ENCODE measurements at regions not wholly inside any gene's neighbourhood (a gene's known extent, or its start where the extent isn't known, plus 50 kb on each side); places are given as distances from the start of the nearest gene placed in this dataset.

DNA sequence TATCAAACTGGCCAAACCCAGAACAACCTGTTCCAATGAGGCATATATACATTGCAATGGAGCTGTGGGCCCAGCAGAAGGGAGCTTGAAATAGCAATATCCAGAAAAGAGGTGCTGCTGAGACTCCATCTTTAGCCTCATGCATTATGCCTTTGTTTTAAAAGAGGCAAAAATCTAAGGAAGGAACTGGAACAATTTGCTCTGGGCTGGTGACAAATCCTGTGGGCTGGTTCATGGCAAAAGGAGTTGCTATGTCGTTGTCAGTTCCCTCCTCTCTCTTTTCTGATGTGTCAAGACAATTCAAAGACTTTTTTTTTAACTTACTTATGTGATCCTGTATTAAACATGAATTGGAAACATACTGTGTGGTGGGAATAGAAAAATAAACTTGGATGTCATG lies 124.2 kb upstream of the FSHR start:
- no peaks in the 10 kb centered on the region for H3K27me3 Mint-ChIP-seq
- POLR2A ChIA-PET, result no interaction called here
- CTCF ChIA-PET, result no interaction called here
- intact Hi-C loops (cut with micrococcal nuclease), result no loop called here
- H3K27ac Mint-ChIP-seq, result no peak overlapping the region
- peaks cover 12% of the 10 kb centered on the region for H3K9me3 Mint-ChIP-seq
- no peak for DNase-seq
- no peak overlapping the region for H3K4me3 Mint-ChIP-seq
- no peaks in the 10 kb centered on the region for H3K4me1 Mint-ChIP-seq (ENCODE audit: low read depth)
- H3K36me3 Mint-ChIP-seq, result no peaks in the 10 kb centered on the region

DNA sequence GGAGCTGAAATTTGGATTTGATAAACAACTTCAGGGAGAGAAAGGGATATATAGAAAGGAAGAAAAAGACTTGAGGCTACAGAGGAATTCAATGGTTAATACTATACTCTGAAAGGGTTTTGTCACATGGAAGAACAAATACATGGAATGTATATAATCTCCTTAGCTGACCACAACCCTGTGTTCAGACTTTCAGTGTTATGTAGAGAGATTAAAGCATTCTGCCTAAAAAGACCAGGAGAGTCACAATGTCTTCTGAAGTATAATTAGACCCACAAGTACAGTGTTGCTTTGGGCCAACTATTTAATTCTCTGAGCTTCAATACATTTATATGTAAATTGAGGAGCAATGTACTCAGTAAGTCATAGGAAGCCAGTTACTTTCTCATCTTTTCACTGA lies 123.8 kb upstream of the FSHR start:
- H3K27ac Mint-ChIP-seq, result no peak overlapping the region
- H3K4me1 Mint-ChIP-seq (ENCODE audit: low read depth), result no peaks in the 10 kb centered on the region
- no peaks in the 10 kb centered on the region for H3K27me3 Mint-ChIP-seq
- H3K9me3 Mint-ChIP-seq, result peaks cover 12% of the 10 kb centered on the region
- DNase-seq, result no peak
- ChIA-PET CTCF (no interaction called here), POLR2A (no interaction called here)
- no peaks in the 10 kb centered on the region for H3K36me3 Mint-ChIP-seq
- no peak overlapping the region for H3K4me3 Mint-ChIP-seq
- intact Hi-C loops (cut with micrococcal nuclease), result no loop called here

DNA sequence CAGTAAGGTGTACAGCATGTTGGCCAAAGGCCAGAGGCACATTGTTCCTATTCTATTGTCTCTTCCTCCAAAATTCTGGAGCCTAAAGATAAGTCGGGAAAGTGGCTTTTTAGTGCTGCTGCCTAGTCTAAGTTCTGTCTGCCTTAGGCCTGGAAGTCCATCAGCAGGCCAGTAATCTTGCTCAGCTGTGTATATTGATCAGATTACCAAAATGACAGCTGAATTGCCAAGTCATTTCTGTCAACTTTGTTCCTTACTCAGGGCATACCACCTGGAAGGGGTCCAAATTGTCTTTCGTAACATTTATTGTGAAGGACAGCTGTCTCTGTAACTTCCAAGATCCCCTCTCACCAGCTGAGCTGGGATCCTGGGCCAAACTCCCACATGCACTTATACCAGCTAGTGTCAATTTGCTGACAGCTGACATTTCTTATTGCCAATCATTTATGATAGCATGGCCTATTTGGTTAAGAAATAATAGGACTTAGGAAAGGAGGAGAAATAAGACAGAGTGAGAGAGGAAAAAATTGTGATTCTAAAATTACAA lies 116.8 kb upstream of the FSHR start:
- ChIA-PET CTCF (no interaction called here), POLR2A (no interaction called here)
- H3K4me1 Mint-ChIP-seq (ENCODE audit: low read depth), result no peaks in the 10 kb centered on the region
- no peaks in the 10 kb centered on the region for H3K36me3 Mint-ChIP-seq
- no peak overlapping the region for H3K4me3 Mint-ChIP-seq
- H3K27me3 Mint-ChIP-seq, result no peaks in the 10 kb centered on the region
- no peak for DNase-seq
- H3K9me3 Mint-ChIP-seq, result no peaks in the 10 kb centered on the region
- intact Hi-C loops (cut with micrococcal nuclease), result no loop called here
- no peak overlapping the region for H3K27ac Mint-ChIP-seq

DNA sequence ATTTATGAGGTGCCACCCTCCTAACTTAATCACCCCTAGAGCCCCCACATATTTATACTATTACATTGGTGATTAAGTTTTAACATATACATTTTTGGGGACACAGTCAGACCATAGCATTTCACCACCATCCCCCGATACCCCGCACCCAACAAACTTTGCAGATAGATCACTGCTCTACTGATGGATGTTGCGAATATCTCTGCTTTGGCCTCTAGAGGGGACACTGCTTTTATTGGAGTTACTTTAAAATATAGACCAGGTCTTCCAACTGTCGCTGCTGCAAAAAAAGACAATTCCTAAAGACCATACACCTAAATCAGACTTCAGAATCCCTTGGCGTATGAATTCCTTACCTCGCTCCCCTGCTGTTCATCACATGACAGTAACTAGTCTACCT lies 115.8 kb upstream of the FSHR start:
- Mint-ChIP-seq H3K4me1 (ENCODE audit: low read depth) (no peaks in the 10 kb centered on the region), H3K27me3 (no peaks in the 10 kb centered on the region), H3K36me3 (no peaks in the 10 kb centered on the region), H3K27ac (no peak overlapping the region), H3K9me3 (no peaks in the 10 kb centered on the region), H3K4me3 (no peak overlapping the region)
- CTCF ChIA-PET, result no interaction called here
- POLR2A ChIA-PET, result no interaction called here
- no peak for DNase-seq
- intact Hi-C loops (cut with micrococcal nuclease), result no loop called here

DNA sequence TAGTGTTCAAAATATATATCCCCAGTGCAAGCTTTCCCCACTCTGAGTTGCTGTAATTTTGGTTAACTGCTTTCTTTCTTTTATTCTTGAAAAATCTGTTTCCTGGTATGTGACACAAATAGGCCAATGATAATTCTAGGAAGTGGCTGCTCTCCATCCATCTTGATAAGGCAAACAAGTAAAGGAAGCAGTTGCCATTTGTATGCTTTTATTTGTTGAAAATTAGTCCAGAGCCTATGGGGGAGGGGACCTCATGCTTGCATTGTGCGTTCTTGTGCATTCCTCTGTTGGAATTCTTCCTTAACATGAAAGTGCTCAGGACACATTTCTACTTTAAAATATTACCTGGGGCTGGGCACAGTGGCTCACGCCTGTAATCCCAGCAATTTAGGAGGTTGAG lies 111.2 kb upstream of the FSHR start:
- no peaks in the 10 kb centered on the region for H3K9me3 Mint-ChIP-seq
- no peaks in the 10 kb centered on the region for H3K4me1 Mint-ChIP-seq (ENCODE audit: low read depth)
- CTCF ChIA-PET, result no interaction called here

DNA sequence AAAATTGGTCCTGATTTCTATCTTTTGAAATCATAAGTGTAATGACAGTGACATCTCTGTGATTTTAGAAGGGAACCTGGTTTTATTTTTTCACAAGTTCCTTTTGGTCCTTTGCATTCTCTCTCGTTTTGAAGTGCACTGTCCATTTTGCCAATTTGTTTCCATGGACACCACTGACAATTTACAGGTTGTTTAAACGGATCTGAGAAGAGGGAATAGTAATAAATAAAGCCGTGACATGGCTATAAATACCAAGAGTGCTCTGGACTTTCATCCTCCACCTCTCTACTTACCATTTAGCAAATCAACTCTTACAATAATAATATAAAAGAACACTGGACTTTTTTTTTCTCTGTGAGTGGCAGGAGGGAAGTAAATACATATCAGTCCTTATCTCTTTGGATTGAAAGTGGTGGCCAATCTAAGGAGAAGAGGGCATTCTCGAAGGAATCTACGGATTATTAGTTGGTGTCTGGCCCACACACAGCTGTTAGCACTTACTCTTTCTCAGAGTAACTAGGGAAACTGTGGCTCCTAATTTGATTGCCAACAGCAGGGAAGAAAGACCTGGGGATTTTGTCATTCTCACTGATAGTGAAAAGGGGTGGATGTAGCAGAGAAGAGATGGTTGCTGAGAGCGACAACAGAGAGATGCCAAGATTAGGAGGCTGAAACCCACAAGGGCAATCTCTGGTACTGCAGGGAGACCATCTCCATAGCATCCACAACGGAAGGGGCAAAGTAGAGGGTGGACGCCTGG lies 108.7 kb upstream of the FSHR start:
- Mint-ChIP-seq H3K9me3 (no peaks in the 10 kb centered on the region), H3K27me3 (no peaks in the 10 kb centered on the region), H3K27ac (no peak overlapping the region), H3K4me1 (ENCODE audit: low read depth) (no peaks in the 10 kb centered on the region), H3K36me3 (no peaks in the 10 kb centered on the region), H3K4me3 (no peak overlapping the region)
- ChIA-PET CTCF (no interaction called here), POLR2A (no interaction called here)
- no peak for DNase-seq
- intact Hi-C loops (cut with micrococcal nuclease), result no loop called here

More for the DNA sequence above, 111.2 kb upstream of the FSHR start:
- Mint-ChIP-seq H3K27ac (no peak overlapping the region), H3K27me3 (no peaks in the 10 kb centered on the region), H3K4me3 (no peak overlapping the region), H3K36me3 (no peaks in the 10 kb centered on the region)
- intact Hi-C loops (cut with micrococcal nuclease), result no loop called here
- no peak for DNase-seq
- POLR2A ChIA-PET, result no interaction called here

DNA sequence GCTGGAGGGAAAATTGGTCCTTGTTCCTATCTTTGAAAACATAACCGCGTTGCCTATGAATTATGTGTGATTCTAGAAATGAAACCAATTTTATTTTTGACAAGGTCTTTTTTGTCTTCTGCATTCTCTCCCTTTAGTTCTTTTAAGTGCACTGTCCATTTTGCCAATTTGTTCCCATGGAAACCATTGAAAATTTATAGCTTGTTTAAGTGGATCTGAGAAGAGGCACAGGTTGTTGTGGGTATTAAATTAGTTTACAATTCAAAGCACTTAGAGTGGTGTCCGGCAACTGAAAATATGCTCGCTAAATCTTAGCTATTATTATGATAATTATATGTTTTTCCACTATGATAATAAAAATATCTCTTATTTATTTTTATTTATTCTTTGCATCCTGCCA lies 107.5 kb upstream of the FSHR start:
- H3K9me3 Mint-ChIP-seq, result no peaks in the 10 kb centered on the region
- no peaks in the 10 kb centered on the region for H3K36me3 Mint-ChIP-seq
- ChIA-PET CTCF (no interaction called here), POLR2A (no interaction called here)
- no peak overlapping the region for H3K4me3 Mint-ChIP-seq
- no peak overlapping the region for H3K27ac Mint-ChIP-seq
- intact Hi-C loops (cut with micrococcal nuclease), result no loop called here
- DNase-seq, result no peak
- no peaks in the 10 kb centered on the region for H3K27me3 Mint-ChIP-seq
- no peaks in the 10 kb centered on the region for H3K4me1 Mint-ChIP-seq (ENCODE audit: low read depth)

DNA sequence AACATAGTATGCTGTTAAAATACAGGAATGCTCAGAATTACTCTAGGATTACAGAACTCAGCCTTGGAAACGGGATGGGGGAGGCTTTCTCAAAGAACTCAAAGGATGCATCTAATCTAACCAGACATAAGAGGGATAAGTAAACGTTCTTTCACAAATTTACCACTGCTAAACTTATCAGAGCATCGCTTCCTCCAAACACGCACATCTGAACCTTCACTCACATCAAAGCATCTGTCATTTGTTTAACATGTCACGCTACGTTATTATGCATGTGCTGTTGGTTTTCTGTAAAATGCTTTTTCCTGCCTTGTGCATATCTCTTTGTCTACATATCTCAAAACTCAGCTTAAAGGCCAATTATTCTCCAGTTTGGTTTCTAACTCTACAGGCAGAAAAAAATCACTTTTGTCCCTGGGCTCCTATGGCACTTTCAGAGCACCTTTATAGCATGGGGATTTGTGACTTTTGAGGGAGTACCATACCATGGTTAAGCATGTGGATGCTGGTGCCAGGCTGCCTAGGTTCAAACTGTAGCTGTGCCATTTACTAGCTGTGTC lies 106.7 kb upstream of the FSHR start:
- Mint-ChIP-seq H3K4me1 (ENCODE audit: low read depth) (no peaks in the 10 kb centered on the region), H3K9me3 (no peaks in the 10 kb centered on the region), H3K36me3 (no peaks in the 10 kb centered on the region), H3K27ac (no peak overlapping the region), H3K27me3 (no peaks in the 10 kb centered on the region), H3K4me3 (no peak overlapping the region)
- ChIA-PET CTCF (no interaction called here), POLR2A (no interaction called here)
- intact Hi-C loops (cut with micrococcal nuclease), result no loop called here
- DNase-seq, result no peak

DNA sequence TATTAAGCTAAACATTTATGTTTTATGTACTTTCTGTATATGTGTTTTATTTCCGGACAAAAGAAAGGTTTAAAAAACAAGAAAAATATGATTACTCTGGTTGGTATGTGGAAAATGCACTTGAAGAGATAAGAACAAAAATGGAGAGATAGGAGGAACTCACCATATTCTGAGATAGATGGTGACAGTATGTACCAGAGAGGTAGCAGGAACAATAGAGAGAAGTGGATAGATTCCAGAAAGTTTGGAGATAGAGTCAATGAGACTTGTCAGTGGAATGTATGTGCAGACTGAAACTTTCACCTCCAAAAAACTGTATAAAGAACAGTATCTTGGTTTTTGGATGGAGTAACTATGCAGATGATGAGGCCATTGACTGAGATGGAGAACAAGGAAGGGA lies 105.6 kb upstream of the FSHR start:
- no peaks in the 10 kb centered on the region for H3K27me3 Mint-ChIP-seq
- H3K9me3 Mint-ChIP-seq, result no peaks in the 10 kb centered on the region
- POLR2A ChIA-PET, result no interaction called here
- no peaks in the 10 kb centered on the region for H3K36me3 Mint-ChIP-seq
- H3K4me1 Mint-ChIP-seq (ENCODE audit: low read depth), result no peaks in the 10 kb centered on the region
- CTCF ChIA-PET, result no interaction called here
- H3K4me3 Mint-ChIP-seq, result no peak overlapping the region
- no peak overlapping the region for H3K27ac Mint-ChIP-seq
- intact Hi-C loops (cut with micrococcal nuclease), result no loop called here
- no peak for DNase-seq

DNA sequence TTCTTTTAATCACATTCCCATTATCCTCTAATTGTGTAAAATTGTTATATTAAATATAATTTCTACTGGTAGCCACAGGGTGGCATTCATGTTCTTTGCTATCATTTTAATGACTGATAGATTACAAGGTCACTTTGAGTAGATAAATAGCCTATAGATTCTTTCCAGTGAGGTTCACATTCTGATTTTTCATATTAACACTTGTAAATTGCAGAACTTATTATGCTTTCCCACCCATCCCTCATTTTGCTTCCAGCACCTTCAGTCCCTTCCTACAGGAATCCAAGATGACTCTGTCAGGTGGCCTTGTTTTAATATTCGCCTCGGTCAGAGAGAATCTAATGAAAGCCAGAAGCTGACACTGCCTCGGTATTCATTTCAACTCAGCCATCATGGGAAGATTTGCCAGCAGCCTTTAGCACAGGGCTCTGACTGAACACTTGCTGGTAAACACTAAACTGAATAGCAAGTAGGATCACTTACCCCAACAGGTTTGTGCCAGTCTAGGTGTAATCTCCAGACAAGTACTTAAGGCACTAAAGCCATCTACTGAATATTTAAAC lies 101.2 kb upstream of the FSHR start:
- CTCF ChIA-PET, result no interaction called here
- DNase-seq, result no peak
- intact Hi-C loops (cut with micrococcal nuclease), result no loop called here
- H3K9me3 Mint-ChIP-seq, result no peaks in the 10 kb centered on the region
- H3K27ac Mint-ChIP-seq, result no peak overlapping the region
- POLR2A ChIA-PET, result no interaction called here
- no peaks in the 10 kb centered on the region for H3K4me1 Mint-ChIP-seq (ENCODE audit: low read depth)
- H3K4me3 Mint-ChIP-seq, result no peak overlapping the region
- no peaks in the 10 kb centered on the region for H3K36me3 Mint-ChIP-seq
- no peaks in the 10 kb centered on the region for H3K27me3 Mint-ChIP-seq

DNA sequence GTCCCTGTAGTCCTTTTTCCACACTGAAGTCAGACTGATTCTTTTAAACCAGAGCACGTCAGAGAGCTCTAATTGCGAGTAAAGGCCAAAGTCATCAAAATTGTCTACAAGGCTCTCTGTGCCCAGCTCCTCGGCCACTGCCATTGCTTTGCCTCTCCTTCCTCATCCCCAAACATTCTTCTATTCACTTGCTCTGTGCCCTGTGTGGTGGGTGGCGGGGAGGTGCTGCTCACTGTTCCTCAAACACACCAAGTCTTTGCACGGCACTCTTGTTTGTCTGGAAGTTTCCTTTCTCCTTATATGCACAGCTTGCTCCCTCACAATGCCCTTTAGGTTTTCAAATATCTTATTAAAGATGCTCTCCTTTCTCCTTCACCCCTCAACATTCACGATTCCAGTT lies 100.1 kb upstream of the FSHR start:
- intact Hi-C loops (cut with micrococcal nuclease), result no loop called here
- DNase-seq, result no peak
- Mint-ChIP-seq H3K9me3 (no peaks in the 10 kb centered on the region), H3K4me1 (ENCODE audit: low read depth) (no peaks in the 10 kb centered on the region), H3K27ac (no peak overlapping the region), H3K4me3 (no peak overlapping the region), H3K36me3 (no peaks in the 10 kb centered on the region), H3K27me3 (no peaks in the 10 kb centered on the region)
- ChIA-PET POLR2A (no interaction called here), CTCF (no interaction called here)

DNA sequence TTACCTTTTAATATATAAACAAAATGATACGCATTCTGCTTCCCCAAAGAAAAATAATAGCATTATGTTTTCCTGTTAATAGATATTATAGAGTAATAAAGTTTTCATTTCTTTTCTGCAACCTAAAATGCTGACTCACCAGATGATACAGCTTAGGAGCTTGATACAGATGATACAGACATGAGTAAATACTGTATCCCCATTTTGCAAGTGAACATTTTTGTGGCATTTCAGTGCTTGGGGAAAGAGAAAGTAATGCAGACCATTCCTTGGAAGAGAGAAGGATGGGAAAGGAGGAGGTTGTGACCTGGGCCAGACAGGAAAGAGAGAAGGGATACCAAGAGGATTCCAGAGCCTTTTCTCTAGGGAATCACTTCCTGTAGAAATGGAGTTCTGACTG lies 97.5 kb upstream of the FSHR start:
- Mint-ChIP-seq H3K9me3 (no peaks in the 10 kb centered on the region), H3K36me3 (no peaks in the 10 kb centered on the region), H3K4me1 (ENCODE audit: low read depth) (no peaks in the 10 kb centered on the region), H3K27ac (no peak overlapping the region), H3K4me3 (no peak overlapping the region), H3K27me3 (no peaks in the 10 kb centered on the region)
- intact Hi-C loops (cut with micrococcal nuclease), result no loop called here
- no peak for DNase-seq
- CTCF ChIA-PET, result no interaction called here
- POLR2A ChIA-PET, result no interaction called here

DNA sequence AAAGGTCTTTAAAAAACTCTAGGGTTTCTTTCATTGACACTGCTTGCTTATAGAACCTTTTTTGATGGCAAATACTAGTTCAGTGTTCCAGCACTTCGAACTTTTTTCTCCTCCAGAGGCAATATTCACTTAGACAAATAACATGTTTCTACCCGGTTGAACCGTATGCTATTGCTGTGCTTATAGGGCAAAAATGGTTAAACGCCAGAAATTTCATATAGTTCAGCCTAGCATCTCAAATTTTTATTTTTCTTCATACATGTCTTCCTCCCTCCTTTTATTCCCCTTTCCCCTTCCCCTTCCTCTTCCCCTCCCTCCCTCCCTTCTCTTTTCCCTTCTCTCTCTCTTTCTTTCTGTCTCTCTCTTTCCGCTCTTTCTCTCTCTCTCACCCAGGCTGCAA lies 96.9 kb upstream of the FSHR start:
- Mint-ChIP-seq H3K4me1 (ENCODE audit: low read depth) (no peaks in the 10 kb centered on the region), H3K27ac (no peak overlapping the region), H3K27me3 (no peaks in the 10 kb centered on the region), H3K4me3 (no peak overlapping the region), H3K36me3 (no peaks in the 10 kb centered on the region), H3K9me3 (peaks cover 1% of the 10 kb centered on the region)
- POLR2A ChIA-PET, result no interaction called here
- no peak for DNase-seq
- intact Hi-C loops (cut with micrococcal nuclease), result no loop called here
- CTCF ChIA-PET, result no interaction called here
